A673 (cell line): ENCODE measurements at regions not wholly inside any gene's neighbourhood (a gene's known extent, or its start where the extent isn't known, plus 50 kb on each side); places are given as distances from the start of the nearest gene placed in this dataset.

ENCODE experiments used
- CTCF ChIP-seq: fragments of 300-800, 200-600 bp; sonication (generic); conservative IDR thresholded peaks from 2 replicates; pipeline ENCODE4 v1.5.1; 2017; ENCODE audit warnings: low read depth, mild to moderate bottlenecking, antibody characterized with exemption, low read length, moderate library complexity, mixed read lengths
- EZH2 ChIP-seq: fragments of 200-600 bp; sonication (generic); IDR thresholded peaks from 2 replicates; pipeline ENCODE4 v1.6.1; 2017; ENCODE audit warnings: borderline replicate concordance, low read depth, mild to moderate bottlenecking, mixed read lengths, antibody characterized with exemption, low read length; ENCODE audit not compliant: poor library complexity, severe bottlenecking

- TF ChIP-seq CTCF, result no peak
- TF ChIP-seq EZH2, result no peak
Observed at GRCh38 chr1:196074182-196074581, 534.1 kb downstream of the KCNT2 start.
